SU-DHL-6 (cell line): ENCODE measurements at regions not wholly inside any gene's neighbourhood (a gene's known extent, or its start where the extent isn't known, plus 50 kb on each side); places are given as distances from the start of the nearest gene placed in this dataset.

Experiments used
- CTCF ChIP-seq: fragments of 200-600 bp; sonication (generic); IDR thresholded peaks from one replicate; pipeline ENCODE4 v1.5.1; 2017; ENCODE audit warnings: antibody characterized with exemption, mild to moderate bottlenecking, low read length, moderate library complexity; ENCODE audit not compliant: insufficient read depth, poor library complexity, severe bottlenecking
- EZH2phosphoT487 ChIP-seq: fragments of 200-600 bp; sonication (generic), shearing (Covaris generic); conservative IDR thresholded peaks from 2 replicates; pipeline ENCODE4 v1.6.1; 2018; ENCODE audit warnings: mild to moderate bottlenecking, antibody characterized with exemption, low read length, moderate library complexity, mixed read lengths

DNA sequence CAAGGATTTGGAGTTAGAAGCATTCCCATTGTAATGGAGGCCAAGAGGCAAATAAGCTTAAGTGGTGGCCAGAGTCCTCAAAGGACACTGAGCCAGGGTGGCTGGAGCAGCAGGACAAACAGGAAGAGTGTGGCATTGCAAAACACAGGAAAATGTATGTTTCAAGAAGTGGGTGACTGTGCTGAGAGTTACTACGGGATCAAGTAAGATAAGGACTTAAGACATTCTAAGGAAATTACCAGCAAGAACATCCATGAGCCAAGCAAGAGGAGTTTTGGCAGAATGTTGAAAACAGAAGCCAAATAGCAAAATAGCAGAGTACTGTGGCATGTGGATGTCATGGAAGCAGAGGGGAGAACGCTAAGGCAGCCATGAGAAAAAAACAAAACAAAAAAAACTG, 104.2 kb downstream of the RAP2A start:
- TF ChIP-seq CTCF: no peak
- TF ChIP-seq EZH2phosphoT487: no peak
